Neural cell (in vitro differentiated cells): ENCODE measurements at regions not wholly inside any gene's neighbourhood (a gene's known extent, or its start where the extent isn't known, plus 50 kb on each side); places are given as distances from the start of the nearest gene placed in this dataset.

Source experiments
- H2AFZ ChIP-seq: fragments of 200-600, 300-800 bp; sonication (generic), shearing (Covaris generic); 2 replicates; pipeline ENCODE4 v1.6.0; 2014; ENCODE audit warnings: low read depth, mild to moderate bottlenecking, antibody characterized with exemption, low read length, moderate library complexity
- H3F3A ChIP-seq: fragments of 200-600 bp; shearing (Covaris generic); 2 replicates; pipeline ENCODE4 v1.6.1; 2016; ENCODE audit warnings: mild to moderate bottlenecking, moderate library complexity, mixed read lengths, antibody characterized with exemption, low read length; ENCODE audit not compliant: insufficient read depth, poor library complexity, severe bottlenecking
- H3K27ac ChIP-seq: fragments of 200-600, 300-800 bp; sonication (generic), shearing (Covaris generic); 2 replicates; pipeline ENCODE4 v1.5.1; 2014; ENCODE audit warnings: mild to moderate bottlenecking, low read length, moderate library complexity
- H3K27me3 ChIP-seq: fragments of 300-800, 200-600 bp; sonication (generic), shearing (Covaris generic); 2 replicates; pipeline ENCODE4 v1.6.0; 2014; ENCODE audit warnings: mild to moderate bottlenecking, low read depth, low read length, moderate library complexity; ENCODE audit not compliant: insufficient read depth
- H3K36me3 ChIP-seq: fragments of 300-800, 200-600 bp; sonication (generic), shearing (Covaris generic); 2 replicates; pipeline ENCODE4 v1.5.1; 2014; ENCODE audit warnings: mild to moderate bottlenecking, antibody characterized with exemption, low read length, moderate library complexity; ENCODE audit not compliant: insufficient read depth
- H3K4me2 ChIP-seq: fragments of 300-800, 200-600 bp; sonication (generic), shearing (Covaris generic); 2 replicates; pipeline ENCODE4 v1.6.0; 2014; ENCODE audit warnings: mild to moderate bottlenecking, low read length
- H3K4me3 ChIP-seq: fragments of 300-800, 200-600 bp; sonication (generic), shearing (Covaris generic); 2 replicates; pipeline ENCODE4 v1.5.1; 2014; ENCODE audit warnings: mild to moderate bottlenecking, low read length, moderate library complexity
- H3K79me2 ChIP-seq: fragments of 200-600 bp; shearing (Covaris generic); replicated peaks from 2 replicates; pipeline ENCODE4 v1.6.0; 2014; ENCODE audit warnings: mild to moderate bottlenecking, low read length, moderate library complexity; ENCODE audit not compliant: insufficient read depth
- H3K9ac ChIP-seq: fragments of 300-800, 200-600 bp; sonication (generic), shearing (Covaris generic); 2 replicates; pipeline ENCODE4 v1.6.1; 2016; ENCODE audit warnings: mild to moderate bottlenecking, low read length, mixed read lengths
- H3K9me2 ChIP-seq: fragments of 200-600 bp; shearing (Covaris generic); 2 replicates; pipeline ENCODE4 v1.6.1; 2016; ENCODE audit warnings: mild to moderate bottlenecking, low read length, mixed read lengths; ENCODE audit not compliant: insufficient read depth
- H3K9me3 ChIP-seq: fragments of 200-600, 300-800 bp; sonication (generic), shearing (Covaris generic); 2 replicates; pipeline ENCODE4 v1.6.1; 2016; ENCODE audit warnings: mild to moderate bottlenecking, mixed run types, low read length, moderate library complexity, mixed read lengths
- H4K20me1 ChIP-seq: fragments of 200-600 bp; shearing (Covaris generic); 2 replicates; pipeline ENCODE4 v1.6.1; 2016; ENCODE audit warnings: mild to moderate bottlenecking, mixed run types; ENCODE audit not compliant: insufficient read depth
- EP300 ChIP-seq: fragments of 450-650 bp; conservative IDR thresholded peaks from 2 replicates; pipeline ENCODE4 v1.6.1; 2014; ENCODE audit warnings: antibody characterized with exemption, mild to moderate bottlenecking, moderate library complexity; ENCODE audit not compliant: poor library complexity, severe bottlenecking
- EZH2 ChIP-seq: fragments of 200-600, 300-800 bp; shearing (Covaris generic), sonication (generic); IDR thresholded peaks from 2 replicates; pipeline ENCODE4 v1.6.1; 2014; ENCODE audit warnings: antibody characterized with exemption, low read length, borderline replicate concordance, mild to moderate bottlenecking; ENCODE audit not compliant: insufficient read depth, poor library complexity, severe bottlenecking
- MXI1 ChIP-seq: fragments of 450-650 bp; conservative IDR thresholded peaks from 2 replicates; pipeline ENCODE4 v1.6.1; 2014; ENCODE audit warnings: antibody characterized with exemption, mild to moderate bottlenecking; ENCODE audit not compliant: poor library complexity, severe bottlenecking
- POLR2AphosphoS5 ChIP-seq: IDR thresholded peaks from 2 replicates; pipeline ENCODE4 v1.6.1; 2012
- RAD21 ChIP-seq: fragments of 450-650 bp; conservative IDR thresholded peaks from 2 replicates; pipeline ENCODE4 v1.6.1; 2014; ENCODE audit warnings: antibody characterized with exemption, mild to moderate bottlenecking, moderate library complexity
- REST ChIP-seq: IDR thresholded peaks from 2 replicates; pipeline ENCODE4 v1.6.1; 2012; ENCODE audit warnings: borderline replicate concordance
- SMC3 ChIP-seq: fragments of 450-650 bp; conservative IDR thresholded peaks from 2 replicates; pipeline ENCODE4 v1.6.1; 2014; ENCODE audit warnings: antibody characterized with exemption, mild to moderate bottlenecking, moderate library complexity; ENCODE audit not compliant: poor library complexity
- TAF1 ChIP-seq: IDR thresholded peaks from 2 replicates; pipeline ENCODE4 v1.6.1; 2012; ENCODE audit warnings: low read depth
- TF ChIP-seq, protein P1 (sequence below): fragments of 450-650 bp; IDR thresholded peaks from 2 replicates; pipeline ENCODE4 v1.5.1; 2014; ENCODE audit warnings: antibody characterized with exemption, mild to moderate bottlenecking, moderate library complexity; ENCODE audit not compliant: poor library complexity, severe bottlenecking

DNA sequence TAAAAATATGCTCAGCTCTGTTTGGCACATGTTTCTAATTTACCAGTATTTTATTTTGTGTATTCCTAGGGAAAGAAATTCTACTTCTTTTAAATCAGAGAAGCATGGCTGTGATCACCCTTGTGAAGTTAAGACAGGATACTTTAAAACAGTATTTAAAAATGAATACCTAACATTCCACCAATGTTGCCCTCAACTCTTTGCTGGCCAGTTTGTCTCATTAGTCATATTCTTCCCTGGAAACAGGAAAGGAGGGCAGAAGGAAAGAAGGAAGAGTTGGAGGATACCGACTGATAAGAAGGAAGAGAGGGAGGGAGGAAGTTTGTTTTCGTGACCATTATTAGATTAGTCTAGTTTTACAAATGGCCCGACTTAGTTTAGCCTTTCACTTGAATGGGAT, 137.4 kb downstream of the PLK2 start:
- H3K79me2 ChIP-seq = no peaks in the 10 kb centered on the region
- no peaks in the 10 kb centered on the region for H3K27me3 ChIP-seq
- no peaks in the 10 kb centered on the region for H3K36me3 ChIP-seq
- H3K9ac ChIP-seq = no peak overlapping the region
- no peaks in the 10 kb centered on the region for H3F3A ChIP-seq
- no peaks in the 10 kb centered on the region for H3K9me2 ChIP-seq
- H2AFZ ChIP-seq = no peak overlapping the region
- no peak overlapping the region for H3K27ac ChIP-seq
- no peak overlapping the region for H3K4me2 ChIP-seq
- TF ChIP-seq EP300 = no peak
- no peak for TF ChIP-seq SMC3
- TF ChIP-seq RAD21 = no peak
- no peak for TF ChIP-seq TAF1
- TF ChIP-seq POLR2AphosphoS5 = no peak
- no peak for TF ChIP-seq REST
- TF ChIP-seq, protein P1, sequence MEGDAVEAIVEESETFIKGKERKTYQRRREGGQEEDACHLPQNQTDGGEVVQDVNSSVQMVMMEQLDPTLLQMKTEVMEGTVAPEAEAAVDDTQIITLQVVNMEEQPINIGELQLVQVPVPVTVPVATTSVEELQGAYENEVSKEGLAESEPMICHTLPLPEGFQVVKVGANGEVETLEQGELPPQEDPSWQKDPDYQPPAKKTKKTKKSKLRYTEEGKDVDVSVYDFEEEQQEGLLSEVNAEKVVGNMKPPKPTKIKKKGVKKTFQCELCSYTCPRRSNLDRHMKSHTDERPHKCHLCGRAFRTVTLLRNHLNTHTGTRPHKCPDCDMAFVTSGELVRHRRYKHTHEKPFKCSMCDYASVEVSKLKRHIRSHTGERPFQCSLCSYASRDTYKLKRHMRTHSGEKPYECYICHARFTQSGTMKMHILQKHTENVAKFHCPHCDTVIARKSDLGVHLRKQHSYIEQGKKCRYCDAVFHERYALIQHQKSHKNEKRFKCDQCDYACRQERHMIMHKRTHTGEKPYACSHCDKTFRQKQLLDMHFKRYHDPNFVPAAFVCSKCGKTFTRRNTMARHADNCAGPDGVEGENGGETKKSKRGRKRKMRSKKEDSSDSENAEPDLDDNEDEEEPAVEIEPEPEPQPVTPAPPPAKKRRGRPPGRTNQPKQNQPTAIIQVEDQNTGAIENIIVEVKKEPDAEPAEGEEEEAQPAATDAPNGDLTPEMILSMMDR = no peak
- no peak for TF ChIP-seq MXI1
- no peak for TF ChIP-seq EZH2
- no peaks in the 10 kb centered on the region for H3K9me3 ChIP-seq
- H4K20me1 ChIP-seq = no peaks in the 10 kb centered on the region
- H3K4me3 ChIP-seq = no peak overlapping the region

- Histone ChIP-seq H3K79me2 (no peaks in the 10 kb centered on the region), H3K27me3 (no peaks in the 10 kb centered on the region), H3K4me3 (no peak overlapping the region), H3K36me3 (no peaks in the 10 kb centered on the region), H3F3A (no peaks in the 10 kb centered on the region), H3K4me2 (no peak overlapping the region), H3K27ac (no peak overlapping the region), H2AFZ (no peak overlapping the region), H3K9me3 (no peaks in the 10 kb centered on the region), H4K20me1 (no peaks in the 10 kb centered on the region), H3K9ac (no peak overlapping the region), H3K9me2 (no peaks in the 10 kb centered on the region)
- TF ChIP-seq REST = no peak
- TF ChIP-seq, protein P1 = no peak
- TF ChIP-seq TAF1 = no peak
- no peak for TF ChIP-seq MXI1
- no peak for TF ChIP-seq POLR2AphosphoS5
- TF ChIP-seq SMC3 = no peak
- no peak for TF ChIP-seq EP300
- TF ChIP-seq EZH2 = no peak
- TF ChIP-seq RAD21 = no peak
Measured at GRCh38 chr5:58318468-58318867, 141.4 kb downstream of the PLK2 start.
